ENCODE measurements at regions not wholly inside any gene's neighbourhood (a gene's known extent, or its start where the extent isn't known, plus 50 kb on each side); places are given as distances from the start of the nearest gene placed in this dataset.

GRCh38 chr11:110966131-110966530 is 253.9 kb upstream of the ARHGAP20 start:
- TF ChIP-seq TEAD4 (IDR thresholded peaks at IDR 0.05) (no peak), MAX (IDR thresholded peaks at IDR 0.05) (no peak), FOXM1 (IDR thresholded peaks at IDR 0.05; ENCODE audit: borderline replicate concordance, low read depth) (no peak), YY1 (IDR thresholded peaks at IDR 0.05; ENCODE audit: low read depth) (no peak)

Measured in Ishikawa (cell line).